Neuronal stem cell (in vitro differentiated cells): ENCODE measurements at regions not wholly inside any gene's neighbourhood (a gene's known extent, or its start where the extent isn't known, plus 50 kb on each side); places are given as distances from the start of the nearest gene placed in this dataset.

Experiments used
- DNase-seq: peaks from one replicate; pipeline ENCODE4 v3.0.0-alpha.2; 2013; ENCODE audit warnings: low spot score
- H2AFZ ChIP-seq: one replicate; pipeline ENCODE4 v1.6.1; 2013; ENCODE audit warnings: mild to moderate bottlenecking, low read length, inconsistent platforms
- H2AK5ac ChIP-seq: 2 replicates; pipeline ENCODE4 v1.6.1; 2013; ENCODE audit warnings: low read depth, mild to moderate bottlenecking, inconsistent platforms, low read length, moderate library complexity, mixed read lengths
- H2BK120ac ChIP-seq: 2 replicates; pipeline ENCODE4 v1.6.1; 2013; ENCODE audit warnings: low read depth, mild to moderate bottlenecking, inconsistent platforms, low read length, moderate library complexity, mixed read lengths
- H2BK12ac ChIP-seq: one replicate; pipeline ENCODE4 v1.6.1; 2013; ENCODE audit warnings: low read length, inconsistent platforms
- H2BK15ac ChIP-seq: 2 replicates; pipeline ENCODE4 v1.6.1; 2013; ENCODE audit warnings: mild to moderate bottlenecking, low read length, inconsistent platforms, mixed read lengths
- H2BK5ac ChIP-seq: one replicate; pipeline ENCODE4 v1.6.1; 2013; ENCODE audit warnings: inconsistent platforms, mild to moderate bottlenecking, low read length, moderate library complexity
- H3K14ac ChIP-seq: one replicate; pipeline ENCODE4 v1.6.1; 2013; ENCODE audit warnings: low read length, inconsistent platforms
- H3K18ac ChIP-seq: 2 replicates; pipeline ENCODE4 v1.6.1; 2013; ENCODE audit warnings: low read length, inconsistent platforms
- H3K23ac ChIP-seq: 2 replicates; pipeline ENCODE4 v1.6.1; 2013; ENCODE audit warnings: low read depth, mild to moderate bottlenecking, mixed read lengths, low read length, inconsistent platforms; ENCODE audit not compliant: poor library complexity
- H3K27ac ChIP-seq: replicated peaks from 3 replicates; pipeline ENCODE4 v1.5.1; 2013; ENCODE audit warnings: low read length, inconsistent platforms
- H3K27me3 ChIP-seq, 3 experiments: 2 replicates each; pipeline ENCODE4 v1.6.1; 2013; ENCODE audit warnings: low read length in 3 of 3, mild to moderate bottlenecking in 2 of 3, inconsistent platforms in 1 of 3, low read depth in 1 of 3, mixed read lengths in 1 of 3, moderate library complexity in 1 of 3; ENCODE audit not compliant: control insufficient read depth in 3 of 3, insufficient read depth in 3 of 3
- H3K36me3 ChIP-seq, 2 donors: replicated peaks in 1 of 2; 2 replicates each; pipeline ENCODE4 v1.6.1; 2013; ENCODE audit warnings: low read length in 2 of 2; ENCODE audit not compliant: control insufficient read depth in 2 of 2, insufficient read depth in 2 of 2
- H3K4ac ChIP-seq: 2 replicates; pipeline ENCODE4 v1.6.1; 2013; ENCODE audit warnings: inconsistent platforms, mild to moderate bottlenecking, low read length, moderate library complexity
- H3K4me1 ChIP-seq, 2 donors: 1 replicate in 1 of 2; 2 replicates in 1 of 2; pipeline ENCODE4 v1.6.1; 2013; ENCODE audit warnings: low read length in 2 of 2, low read depth in 1 of 2; ENCODE audit not compliant: control insufficient read depth in 2 of 2, insufficient read depth in 1 of 2
- H3K4me2 ChIP-seq: one replicate; pipeline ENCODE4 v1.6.1; 2013; ENCODE audit warnings: mild to moderate bottlenecking, low read length, inconsistent platforms; ENCODE audit not compliant: insufficient read depth, poor library complexity, severe bottlenecking
- H3K4me3 ChIP-seq, 2 donors: 2 replicates each; pipeline ENCODE4 v1.5.1; 2013; ENCODE audit warnings: low read length in 2 of 2, mild to moderate bottlenecking in 2 of 2, inconsistent platforms in 1 of 2, moderate library complexity in 1 of 2
- H3K79me1 ChIP-seq: one replicate; pipeline ENCODE4 v1.6.1; 2013; ENCODE audit warnings: low read depth, mild to moderate bottlenecking, inconsistent platforms, low read length, moderate library complexity
- H3K9ac ChIP-seq: one replicate; pipeline ENCODE4 v1.6.1; 2013; ENCODE audit warnings: mild to moderate bottlenecking, low read depth, low read length, inconsistent platforms; ENCODE audit not compliant: poor library complexity
- H3K9me3 ChIP-seq, 2 donors: replicated peaks in 1 of 2; 2 replicates each; pipeline versions ENCODE3 to v1.6.1; 2013; ENCODE audit warnings: low read length in 2 of 2, mild to moderate bottlenecking in 2 of 2, inconsistent platforms in 1 of 2, low read depth in 1 of 2, mixed read lengths in 1 of 2, moderate library complexity in 1 of 2; ENCODE audit not compliant: control insufficient read depth in 2 of 2, insufficient read depth in 1 of 2
- H4K8ac ChIP-seq: one replicate; pipeline ENCODE4 v1.6.1; 2013; ENCODE audit warnings: low read depth, mild to moderate bottlenecking, inconsistent platforms, low read length, moderate library complexity
- H4K91ac ChIP-seq: one replicate; pipeline ENCODE4 v1.6.1; 2013; ENCODE audit warnings: low read length, low read depth, mild to moderate bottlenecking, inconsistent platforms; ENCODE audit not compliant: poor library complexity
- WGBS, 2 donors: extraction: QIAGEN DNeasy Blood & Tissue Kit; methylation state at CpG; one replicate each; pipeline ENCODE4 v1.1.7; 2013; ENCODE audit warnings: missing lambda C conversion rate in 2 of 2, mixed read lengths in 1 of 2; ENCODE audit not compliant: insufficient read length in 2 of 2, insufficient replicate concordance in 1 of 2; ENCODE audit errors: extremely low coverage in 2 of 2; 5-methylcytosine and 5-hydroxymethylcytosine counted together

DNA sequence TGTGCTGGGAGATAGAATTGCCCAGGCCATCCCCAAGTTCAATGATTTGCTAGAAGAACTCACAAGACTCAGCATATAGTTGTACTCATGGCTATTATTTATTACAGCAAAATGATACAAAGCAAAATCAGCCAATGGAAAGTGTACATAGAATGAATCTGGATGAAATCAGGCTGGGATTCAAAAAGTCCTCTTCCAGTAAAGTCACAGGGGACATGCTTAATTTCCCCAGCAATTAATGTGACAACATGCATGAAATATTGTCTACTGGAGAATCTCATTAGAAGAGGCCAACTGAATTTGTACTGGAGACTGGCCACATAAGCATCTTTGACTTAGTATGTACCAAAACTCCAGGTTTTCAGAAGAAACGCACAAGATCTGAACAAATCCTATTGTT lies 1043.1 kb downstream of the NAALADL2 start:
- H2AK5ac ChIP-seq: no peak overlapping the region
- no peak for DNase-seq
- H4K91ac ChIP-seq: no peak overlapping the region

DNA sequence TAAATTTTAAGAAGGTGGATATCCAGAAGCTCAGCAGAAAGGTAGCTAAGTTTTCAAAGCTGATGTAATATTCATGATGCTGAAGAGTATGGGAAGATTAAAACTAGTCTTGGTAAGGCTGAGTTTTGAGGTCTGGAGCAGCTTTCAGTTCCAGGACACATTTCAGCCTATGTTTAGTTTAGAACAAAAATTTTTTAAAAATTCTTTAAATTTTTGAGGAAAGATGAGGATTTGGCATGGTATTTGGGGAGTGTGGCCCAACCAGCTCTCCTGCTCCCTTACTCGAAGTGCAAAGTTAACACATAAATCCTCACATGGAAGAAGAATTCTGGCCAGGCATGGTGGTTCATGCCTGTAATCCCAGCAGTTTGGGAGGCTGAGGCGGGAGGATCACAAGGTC lies 1039.1 kb downstream of the NAALADL2 start:
- no peaks in the 10 kb centered on the region for H3K36me3 ChIP-seq
- no peak overlapping the region for H3K27ac ChIP-seq
- no peak overlapping the region for H4K8ac ChIP-seq
- no peak overlapping the region for H2AFZ ChIP-seq
- no peak overlapping the region for H2BK15ac ChIP-seq
- H3K4me3 ChIP-seq: no peak overlapping the region
- H3K79me1 ChIP-seq: no peaks in the 10 kb centered on the region
- no peak overlapping the region for H2BK5ac ChIP-seq
- DNase-seq: no peak
- H3K9ac ChIP-seq: no peak overlapping the region
- no peak overlapping the region for H3K23ac ChIP-seq
- no peak overlapping the region for H3K18ac ChIP-seq
- no peak overlapping the region for H3K4ac ChIP-seq
- H2BK120ac ChIP-seq: no peak overlapping the region
- no peaks in the 10 kb centered on the region for H3K27me3 ChIP-seq
- H2BK12ac ChIP-seq: no peak overlapping the region
- WGBS, 2 donors: no CpG with 5 or more reads among the region's 2 CpGs
- peaks cover 0 to 7% of the 10 kb centered on the region in 2 donors for H3K9me3 ChIP-seq
- no peak overlapping the region for H2AK5ac ChIP-seq
- H4K91ac ChIP-seq: no peak overlapping the region
- H3K4me2 ChIP-seq: no peak overlapping the region
- no peak overlapping the region for H3K14ac ChIP-seq
- no peaks in the 10 kb centered on the region for H3K4me1 ChIP-seq

More for the DNA sequence above, 1043.1 kb downstream of the NAALADL2 start:
- no peak overlapping the region for H2AFZ ChIP-seq
- no peak overlapping the region for H3K9ac ChIP-seq
- no peak overlapping the region for H3K14ac ChIP-seq
- no peak overlapping the region for H3K23ac ChIP-seq
- H4K8ac ChIP-seq: no peak overlapping the region
- H3K36me3 ChIP-seq: no peaks in the 10 kb centered on the region
- no peak overlapping the region for H2BK12ac ChIP-seq
- no peak overlapping the region for H3K4me3 ChIP-seq
- no peak overlapping the region for H3K4me2 ChIP-seq
- no peaks in the 10 kb centered on the region for H3K4me1 ChIP-seq
- no peak overlapping the region for H2BK15ac ChIP-seq
- WGBS, 2 donors: no CpG with 5 or more reads among the region's 1 CpG
- no peak overlapping the region for H2BK120ac ChIP-seq
- H3K27me3 ChIP-seq: no peaks in the 10 kb centered on the region
- no peak overlapping the region for H3K27ac ChIP-seq
- no peak overlapping the region for H2BK5ac ChIP-seq
- H3K18ac ChIP-seq: no peak overlapping the region
- no peaks in the 10 kb centered on the region for H3K79me1 ChIP-seq
- no peak overlapping the region for H3K4ac ChIP-seq
- no peaks in the 10 kb centered on the region for H3K9me3 ChIP-seq

DNA sequence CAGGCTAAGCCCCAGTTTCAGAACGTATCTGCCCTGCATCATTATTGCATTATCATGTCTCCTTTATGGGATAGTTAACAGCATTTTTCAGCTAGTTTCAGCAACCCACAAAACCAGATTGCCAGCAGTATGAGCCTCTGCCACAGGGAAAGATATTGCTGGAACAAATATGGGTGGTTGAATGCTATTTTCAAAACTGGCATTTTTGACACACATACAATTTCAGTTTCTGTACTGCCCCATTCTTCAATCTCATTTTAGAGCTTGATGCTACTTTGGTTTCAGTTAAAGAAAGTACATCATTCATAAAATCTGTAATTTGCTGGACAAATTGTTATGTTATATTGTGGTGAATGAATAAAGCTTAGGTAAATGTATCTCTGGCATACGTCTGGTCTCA lies 1037.5 kb downstream of the NAALADL2 start:
- H3K4ac ChIP-seq: no peak overlapping the region
- no peak overlapping the region for H3K4me2 ChIP-seq
- WGBS, 2 donors: no CpG with 5 or more reads among the region's 2 CpGs
- H2AFZ ChIP-seq: no peak overlapping the region
- H4K8ac ChIP-seq: no peak overlapping the region
- H2AK5ac ChIP-seq: no peak overlapping the region
- no peak overlapping the region for H2BK120ac ChIP-seq
- no peak overlapping the region for H3K27ac ChIP-seq
- no peaks in the 10 kb centered on the region for H3K79me1 ChIP-seq
- H3K9ac ChIP-seq: no peak overlapping the region
- H2BK15ac ChIP-seq: no peak overlapping the region
- H4K91ac ChIP-seq: no peak overlapping the region
- DNase-seq: no peak
- no peak overlapping the region for H3K14ac ChIP-seq
- H3K18ac ChIP-seq: no peak overlapping the region
- H3K27me3 ChIP-seq: no peaks in the 10 kb centered on the region
- no peak overlapping the region for H2BK12ac ChIP-seq
- no peaks in the 10 kb centered on the region for H3K36me3 ChIP-seq
- H3K4me1 ChIP-seq: no peaks in the 10 kb centered on the region
- H3K4me3 ChIP-seq: no peak overlapping the region
- peaks cover 0 to 7% of the 10 kb centered on the region in 2 donors for H3K9me3 ChIP-seq
- no peak overlapping the region for H3K23ac ChIP-seq
- no peak overlapping the region for H2BK5ac ChIP-seq

DNA sequence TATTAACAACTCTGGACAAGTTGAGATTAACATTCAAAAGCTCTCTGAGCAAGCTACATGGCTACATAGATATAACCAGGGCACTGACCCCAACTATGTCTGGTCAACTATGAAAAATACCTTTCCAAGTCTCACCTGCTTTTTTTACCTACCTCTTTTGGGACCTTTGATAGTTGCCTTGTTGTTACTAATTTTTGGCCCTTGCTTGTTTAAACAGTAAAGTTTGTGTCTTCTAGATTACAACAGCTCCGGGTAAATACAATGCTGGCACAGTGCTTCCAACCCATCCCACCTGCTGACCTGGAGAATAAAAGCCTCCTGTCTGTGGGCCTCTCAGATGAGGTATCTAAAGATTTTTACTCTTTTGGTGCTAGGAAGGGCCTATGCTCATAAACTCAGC lies 1036.6 kb downstream of the NAALADL2 start:
- Histone ChIP-seq H3K18ac (no peak overlapping the region), H2BK12ac (no peak overlapping the region), H2BK5ac (no peak overlapping the region), H3K9me3 (peaks cover 0 to 7% of the 10 kb centered on the region in 2 donors), H3K14ac (no peak overlapping the region), H4K8ac (no peak overlapping the region), H3K9ac (no peak overlapping the region), H3K4me3 (no peak overlapping the region), H3K4ac (no peak overlapping the region), H3K4me2 (no peak overlapping the region), H2AK5ac (no peak overlapping the region), H3K79me1 (no peaks in the 10 kb centered on the region), H3K23ac (no peak overlapping the region), H4K91ac (no peak overlapping the region), H2BK15ac (no peak overlapping the region), H3K36me3 (no peaks in the 10 kb centered on the region), H3K27me3 (no peaks in the 10 kb centered on the region), H2BK120ac (no peak overlapping the region), H3K27ac (no peak overlapping the region), H2AFZ (no peak overlapping the region), H3K4me1 (no peaks in the 10 kb centered on the region)
- no peak for DNase-seq
- WGBS, 2 donors: no CpG with 5 or more reads among the region's 1 CpG
